ENCODE measurements at regions not wholly inside any gene's neighbourhood (a gene's known extent, or its start where the extent isn't known, plus 50 kb on each side); places are given as distances from the start of the nearest gene placed in this dataset.

- TF ChIP-seq, protein P1, sequence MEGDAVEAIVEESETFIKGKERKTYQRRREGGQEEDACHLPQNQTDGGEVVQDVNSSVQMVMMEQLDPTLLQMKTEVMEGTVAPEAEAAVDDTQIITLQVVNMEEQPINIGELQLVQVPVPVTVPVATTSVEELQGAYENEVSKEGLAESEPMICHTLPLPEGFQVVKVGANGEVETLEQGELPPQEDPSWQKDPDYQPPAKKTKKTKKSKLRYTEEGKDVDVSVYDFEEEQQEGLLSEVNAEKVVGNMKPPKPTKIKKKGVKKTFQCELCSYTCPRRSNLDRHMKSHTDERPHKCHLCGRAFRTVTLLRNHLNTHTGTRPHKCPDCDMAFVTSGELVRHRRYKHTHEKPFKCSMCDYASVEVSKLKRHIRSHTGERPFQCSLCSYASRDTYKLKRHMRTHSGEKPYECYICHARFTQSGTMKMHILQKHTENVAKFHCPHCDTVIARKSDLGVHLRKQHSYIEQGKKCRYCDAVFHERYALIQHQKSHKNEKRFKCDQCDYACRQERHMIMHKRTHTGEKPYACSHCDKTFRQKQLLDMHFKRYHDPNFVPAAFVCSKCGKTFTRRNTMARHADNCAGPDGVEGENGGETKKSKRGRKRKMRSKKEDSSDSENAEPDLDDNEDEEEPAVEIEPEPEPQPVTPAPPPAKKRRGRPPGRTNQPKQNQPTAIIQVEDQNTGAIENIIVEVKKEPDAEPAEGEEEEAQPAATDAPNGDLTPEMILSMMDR (IDR thresholded peaks at IDR 0.05), result no peak
- DNase-seq (ENCODE audit: low spot score) (no peak), ATAC-seq (ENCODE audit: insufficient number of reproducible peaks, low FRiP score, low read depth) (no peak)
- no peaks in the 10 kb centered on the region for H3K27me3 ChIP-seq (replicated peaks; ENCODE audit: insufficient read depth)
- H3K27ac ChIP-seq, result no peak overlapping the region
- no peaks in the 10 kb centered on the region for H3K9me3 ChIP-seq
- H3K36me3 ChIP-seq, result no peaks in the 10 kb centered on the region
- no peak overlapping the region for H3K4me3 ChIP-seq
- no peaks in the 10 kb centered on the region for H3K4me1 ChIP-seq (ENCODE audit: control insufficient read depth in 1 of 2, low read depth in 2 of 2)
Measured at GRCh38 chr13:91167706-91168385, 179.6 kb upstream of the MIR17HG start.

DNA sequence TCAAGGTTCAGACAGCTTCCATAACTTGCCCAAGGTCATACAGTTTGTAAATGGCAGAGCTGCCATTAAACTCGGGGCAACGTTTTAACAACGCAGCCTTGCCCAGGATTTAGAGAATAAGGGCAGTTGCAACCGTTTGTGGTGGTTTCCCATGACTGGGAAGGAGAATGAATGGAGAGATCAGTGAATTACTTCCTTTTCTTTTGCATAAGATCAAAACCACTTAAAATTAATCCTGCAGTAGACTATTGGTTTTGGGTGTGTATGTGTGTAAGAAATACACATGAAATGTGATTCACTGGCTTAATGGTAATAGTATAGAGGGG, 179.1 kb upstream of the MIR17HG start:
- DNase-seq (ENCODE audit: low spot score), result no peak
- no peak overlapping the region for H3K27ac ChIP-seq
- ATAC-seq (ENCODE audit: insufficient number of reproducible peaks, low FRiP score, low read depth), result no peak
- no peaks in the 10 kb centered on the region for H3K4me1 ChIP-seq (ENCODE audit: control insufficient read depth in 1 of 2, low read depth in 2 of 2)
- no peaks in the 10 kb centered on the region for H3K27me3 ChIP-seq (replicated peaks; ENCODE audit: insufficient read depth)
- no peaks in the 10 kb centered on the region for H3K9me3 ChIP-seq
- no peaks in the 10 kb centered on the region for H3K36me3 ChIP-seq
- no peak overlapping the region for H3K4me3 ChIP-seq
- TF ChIP-seq, protein P1 (IDR thresholded peaks at IDR 0.05), result no peak

DNA sequence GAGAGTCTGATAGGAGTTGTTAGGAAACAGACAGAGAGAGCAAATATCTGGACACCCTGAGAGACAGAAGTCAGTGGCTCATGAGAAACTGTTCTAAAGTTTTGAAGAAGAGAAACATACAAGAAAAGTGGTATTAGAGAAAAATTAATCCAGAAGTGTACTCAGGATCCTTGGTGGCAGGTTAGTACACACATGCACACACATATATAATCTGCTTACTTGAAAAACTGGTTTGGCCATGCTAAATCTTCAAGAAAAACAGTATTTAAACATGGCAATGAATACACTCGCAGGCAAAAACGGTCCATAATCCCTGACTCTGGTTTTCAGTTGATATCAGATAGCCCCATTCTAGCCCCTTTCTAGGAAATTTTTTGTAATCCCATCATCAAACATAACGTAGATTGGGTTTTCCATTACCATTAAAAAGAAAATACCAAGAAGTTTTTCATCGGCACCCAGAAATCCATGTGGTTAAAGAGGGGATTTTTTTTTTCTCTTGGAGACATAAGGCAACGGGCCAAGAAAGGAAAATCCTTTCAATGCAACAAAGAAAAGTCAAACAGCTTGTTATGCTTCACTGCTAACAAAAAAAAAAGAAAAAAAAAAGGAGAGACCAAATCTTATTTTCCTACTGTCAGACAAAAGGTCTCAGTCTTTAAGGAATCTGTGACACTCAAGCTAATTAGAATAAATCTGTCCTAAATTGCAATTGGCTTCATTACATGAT, 178.0 kb upstream of the MIR17HG start:
- no peaks in the 10 kb centered on the region for H3K9me3 ChIP-seq
- no peaks in the 10 kb centered on the region for H3K36me3 ChIP-seq
- no peak for ATAC-seq (ENCODE audit: insufficient number of reproducible peaks, low FRiP score, low read depth)
- TF ChIP-seq, protein P1 (IDR thresholded peaks at IDR 0.05), result no peak
- no peak overlapping the region for H3K27ac ChIP-seq
- no peak overlapping the region for H3K4me3 ChIP-seq
- H3K4me1 ChIP-seq (ENCODE audit: control insufficient read depth in 1 of 2, low read depth in 2 of 2), result no peaks in the 10 kb centered on the region
- no peaks in the 10 kb centered on the region for H3K27me3 ChIP-seq (replicated peaks; ENCODE audit: insufficient read depth)
- no peak for DNase-seq (ENCODE audit: low spot score)

- Histone ChIP-seq H3K27me3 (replicated peaks; ENCODE audit: insufficient read depth) (no peaks in the 10 kb centered on the region), H3K4me3 (no peak overlapping the region), H3K4me1 (ENCODE audit: control insufficient read depth in 1 of 2, low read depth in 2 of 2) (no peaks in the 10 kb centered on the region), H3K36me3 (no peaks in the 10 kb centered on the region), H3K27ac (no peak overlapping the region), H3K9me3 (no peaks in the 10 kb centered on the region)
- TF ChIP-seq, protein P1 (IDR thresholded peaks at IDR 0.05), result no peak
- no peak for DNase-seq (ENCODE audit: low spot score)
- no peak for ATAC-seq (ENCODE audit: insufficient number of reproducible peaks, low FRiP score, low read depth)
Measured at GRCh38 chr13:91172160-91172559, 175.3 kb upstream of the MIR17HG start.

DNA sequence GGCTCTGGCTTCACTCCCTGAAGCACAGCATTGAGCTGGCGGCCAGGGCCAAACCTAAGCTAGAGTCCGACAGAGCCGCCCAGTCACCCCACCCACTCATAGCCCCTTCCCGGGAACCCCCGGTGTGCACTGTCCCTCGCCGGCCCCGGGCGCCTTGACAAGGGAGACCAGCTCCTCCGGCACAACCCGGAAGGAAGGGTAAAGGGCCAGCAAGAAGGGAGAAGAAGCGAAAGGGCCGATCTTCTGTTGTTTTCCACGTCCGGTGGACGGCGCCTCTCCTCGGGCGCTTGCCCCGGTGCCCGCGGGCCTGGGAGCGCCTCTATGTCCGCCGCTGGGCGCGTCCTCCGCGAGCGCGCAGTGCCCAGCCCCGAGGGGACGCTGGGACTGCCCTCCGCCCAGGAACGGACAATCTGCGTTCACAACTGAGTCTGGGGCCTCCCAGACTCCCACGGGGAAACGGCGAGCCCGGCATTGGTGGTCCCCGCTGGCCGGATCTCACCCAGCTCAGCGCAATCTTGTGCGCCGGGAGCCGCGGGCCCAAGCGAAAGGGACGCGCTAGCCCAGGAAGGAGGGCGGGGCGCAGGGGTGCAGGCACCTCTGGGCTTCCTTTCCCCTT, 172.5 kb upstream of the MIR17HG start:
- TF ChIP-seq, protein P1 (IDR thresholded peaks at IDR 0.05), result no peak
- Histone ChIP-seq H3K27ac (no peak overlapping the region), H3K9me3 (no peaks in the 10 kb centered on the region), H3K27me3 (replicated peaks; ENCODE audit: insufficient read depth) (no peaks in the 10 kb centered on the region), H3K4me1 (ENCODE audit: control insufficient read depth in 1 of 2, low read depth in 2 of 2) (no peaks in the 10 kb centered on the region), H3K36me3 (no peaks in the 10 kb centered on the region), H3K4me3 (peak overlapping the region; percentile 68)
- DNase-seq (ENCODE audit: low spot score), result no peak
- ATAC-seq (ENCODE audit: insufficient number of reproducible peaks, low FRiP score, low read depth), result no peak

All from thoracic aorta (tissue), 2 donors.